IMR-90 (cell line): ENCODE measurements at regions not wholly inside any gene's neighbourhood (a gene's known extent, or its start where the extent isn't known, plus 50 kb on each side); places are given as distances from the start of the nearest gene placed in this dataset.

ENCODE experiments used
- ATAC-seq: fragments of 200-7000 bp; cut with Tn5 transposase; 2 replicates; pipeline ENCODE4 v1.9.1; 2020; ENCODE audit warnings: low read depth, mild to moderate bottlenecking, moderate library complexity
- BruUV-seq: library from RNA; stranded (reverse); fragments of 400-500 nt; replicated peaks from 2 replicates; lab custom pipeline; 2021; lab: Mats Ljungman, UMichigan
- CTCF ChIA-PET: fragments of 300-600 bp; formaldehyde crosslinking; extraction: SDS; loops from one replicate; lab custom pipeline; 2021; ENCODE audit warnings: antibody characterized with exemption; lab: Yijun Ruan, JAX
- POLR2A ChIA-PET: fragments of 300-600 bp; sonication (Branson Sonifier 250); formaldehyde crosslinking; loops from one replicate; lab custom pipeline; 2022; ENCODE audit warnings: antibody characterized with exemption; ENCODE audit not compliant: unreplicated experiment; lab: Charles Lee
- DNase-seq: peaks from one replicate; pipeline ENCODE4 v3.0.0; 2013
- H2AFZ ChIP-seq: replicated peaks from 2 replicates; pipeline ENCODE3; 2013; ENCODE audit warnings: low read length, mild to moderate bottlenecking; ENCODE audit not compliant: poor library complexity
- H2AK5ac ChIP-seq: 2 replicates; pipeline ENCODE4 v1.6.1; 2013; ENCODE audit warnings: low read depth, low read length, inconsistent platforms
- H2AK9ac ChIP-seq: replicated peaks from 2 replicates; pipeline ENCODE3; 2013; ENCODE audit warnings: mild to moderate bottlenecking, low read depth, low read length, moderate library complexity; ENCODE audit not compliant: poor library complexity
- H2BK120ac ChIP-seq: 2 replicates; pipeline ENCODE4 v1.6.1; 2013; ENCODE audit warnings: low read depth, low read length, inconsistent platforms
- H2BK15ac ChIP-seq: 3 replicates; pipeline ENCODE4 v1.6.1; 2013; ENCODE audit warnings: low read depth, low read length, inconsistent platforms
- H2BK20ac ChIP-seq: 2 replicates; pipeline ENCODE4 v1.6.1; 2013; ENCODE audit warnings: low read depth, mild to moderate bottlenecking, inconsistent platforms, low read length, moderate library complexity
- H2BK5ac ChIP-seq: 2 replicates; pipeline ENCODE4 v1.6.1; 2013; ENCODE audit warnings: mild to moderate bottlenecking, low read depth, low read length, inconsistent platforms; ENCODE audit not compliant: poor library complexity, severe bottlenecking
- H3K14ac ChIP-seq: replicated peaks from 2 replicates; pipeline ENCODE4 v1.6.1; 2013; ENCODE audit warnings: low read depth, low read length, inconsistent platforms
- H3K18ac ChIP-seq: 2 replicates; pipeline ENCODE4 v1.6.1; 2013; ENCODE audit warnings: low read depth, low read length, control low read depth
- H3K23ac ChIP-seq: 2 replicates; pipeline ENCODE4 v1.6.1; 2013; ENCODE audit warnings: low read depth, low read length, inconsistent platforms
- H3K27ac ChIP-seq: 2 replicates; pipeline ENCODE4 v1.5.1; 2013; ENCODE audit warnings: mild to moderate bottlenecking, control low read depth, low read length; ENCODE audit not compliant: insufficient read depth
- H3K27me3 ChIP-seq: 2 replicates; pipeline ENCODE4 v1.6.1; 2013; ENCODE audit warnings: low read length; ENCODE audit not compliant: control insufficient read depth, insufficient read depth
- H3K36me3 ChIP-seq: 2 replicates; pipeline ENCODE4 v1.6.1; 2013; ENCODE audit warnings: low read length, mixed read lengths; ENCODE audit not compliant: control insufficient read depth, insufficient read depth
- H3K4ac ChIP-seq: 2 replicates; pipeline ENCODE4 v1.6.1; 2013; ENCODE audit warnings: low read depth, low read length, inconsistent platforms
- H3K4me1 ChIP-seq: 2 replicates; pipeline ENCODE4 v1.6.1; 2013; ENCODE audit warnings: low read length, mixed read lengths; ENCODE audit not compliant: control insufficient read depth, insufficient read depth
- H3K4me2 ChIP-seq: 2 replicates; pipeline ENCODE4 v1.6.1; 2013; ENCODE audit warnings: low read depth, mild to moderate bottlenecking, control low read depth, low read length, moderate library complexity
- H3K4me3 ChIP-seq: 2 replicates; pipeline ENCODE4 v1.5.1; 2013; ENCODE audit warnings: low read depth, mild to moderate bottlenecking, control low read depth, low read length, moderate library complexity; ENCODE audit not compliant: insufficient read depth
- H3K56ac ChIP-seq: 2 replicates; pipeline ENCODE4 v1.6.1; 2013; ENCODE audit warnings: low read length, inconsistent platforms; ENCODE audit not compliant: insufficient read depth; ENCODE audit errors: extremely low read depth
- H3K79me1 ChIP-seq, 2 experiments: 2 replicates each; pipeline ENCODE4 v1.6.1; 2013; ENCODE audit warnings: low read length in 2 of 2, inconsistent platforms in 1 of 2, low read depth in 1 of 2
- H3K9ac ChIP-seq: 2 replicates; pipeline ENCODE4 v1.6.1; 2013; ENCODE audit warnings: low read depth, low read length, control low read depth
- H3K9me1 ChIP-seq: 2 replicates; pipeline ENCODE4 v1.6.1; 2013; ENCODE audit warnings: low read length, inconsistent platforms; ENCODE audit not compliant: insufficient read depth
- H3K9me3 ChIP-seq: 2 replicates; pipeline ENCODE4 v1.6.1; 2013; ENCODE audit warnings: low read length; ENCODE audit not compliant: control insufficient read depth, insufficient read depth
- H4K20me1 ChIP-seq: 2 replicates; pipeline ENCODE4 v1.6.1; 2013; ENCODE audit warnings: low read length, inconsistent platforms; ENCODE audit not compliant: insufficient read depth
- H4K5ac ChIP-seq: 2 replicates; pipeline ENCODE4 v1.6.1; 2013; ENCODE audit warnings: mild to moderate bottlenecking, low read depth, low read length, control low read depth
- H4K8ac ChIP-seq, 2 experiments: 2 replicates each; pipeline ENCODE4 v1.6.1; 2013; ENCODE audit warnings: low read depth in 2 of 2, low read length in 2 of 2, control low read depth in 1 of 2, inconsistent platforms in 1 of 2
- H4K91ac ChIP-seq: 2 replicates; pipeline ENCODE4 v1.6.1; 2013; ENCODE audit warnings: low read depth, low read length, inconsistent platforms; ENCODE audit not compliant: insufficient read depth
- FOS ChIP-seq: fragments of 150-350 bp; IDR thresholded peaks from 2 replicates; pipeline ENCODE4 v1.6.1; 2016; ENCODE audit warnings: low read depth, low read length
- MAFK ChIP-seq: IDR thresholded peaks from 2 replicates; pipeline ENCODE4 v1.6.1; 2012; ENCODE audit warnings: low read depth, low read length, improper control_type of control experiment
- MXI1 ChIP-seq: IDR thresholded peaks from 2 replicates; pipeline ENCODE4 v1.6.1; 2012; ENCODE audit warnings: low read depth, mild to moderate bottlenecking, low read length, moderate library complexity, borderline replicate concordance
- NFE2L2 ChIP-seq: fragments of 150-350 bp; IDR thresholded peaks from 2 replicates; pipeline ENCODE4 v1.6.1; 2016; ENCODE audit warnings: low read depth, mild to moderate bottlenecking, low read length
- WGBS, 2 experiments: methylation state at CpG; one replicate each; pipeline versions ENCODE4 v1.1.5 to v1.1.7; 2013; ENCODE audit warnings: missing lambda C conversion rate in 2 of 2; ENCODE audit not compliant: insufficient read length in 1 of 2; ENCODE audit errors: extremely low coverage in 2 of 2; 5-methylcytosine and 5-hydroxymethylcytosine counted together
- dilution Hi-C: fragments of 300-500 bp; cut with HindIII; formaldehyde crosslinking; loops from one replicate; pipeline ENCODE4 v1.14.3; 2018; ENCODE audit warnings: low sequenced_read_pairs; ENCODE audit not compliant: unreplicated experiment
- in situ Hi-C: fragments of 300-500 bp; cut with MboI; formaldehyde crosslinking; loops from 3 replicates; pipeline ENCODE4 v1.14.3; 2019; ENCODE audit warnings: low sequenced_read_pairs, inconsistent platforms, mixed read lengths
- intact Hi-C: fragments of 100-400 bp; cut with micrococcal nuclease; formaldehyde crosslinking; loops from 2 replicates; pipeline ENCODE4 v1.10.0; 2022
- TF ChIP-seq, protein P1 (sequence below): fragments of 150-350 bp; IDR thresholded peaks from 2 replicates; pipeline ENCODE4 v1.6.1; 2017; ENCODE audit warnings: mild to moderate bottlenecking, antibody characterized with exemption, low read length, low read depth

GRCh38 chr2:225276207-225276606 lies 123.3 kb upstream of the NYAP2 start:
- Histone ChIP-seq H3K36me3 (no peaks in the 10 kb centered on the region), H4K20me1 (no peaks in the 10 kb centered on the region), H3K79me1 (no peaks in the 10 kb centered on the region), H3K23ac (no peak overlapping the region), H3K9ac (no peak overlapping the region), H3K56ac (no peak overlapping the region), H3K4me2 (no peak overlapping the region), H3K4me3 (no peak overlapping the region), H3K27ac (no peak overlapping the region), H3K4ac (no peak overlapping the region), H3K9me3 (0 out of 2 replicates have a peak, but pooled peaks cover 2% of the 10 kb centered on the region), H3K9me1 (no peaks in the 10 kb centered on the region), H2BK5ac (no peak overlapping the region), H2BK120ac (no peak overlapping the region), H2AK9ac (no peak overlapping the region), H4K91ac (no peak overlapping the region), H4K8ac (no peak overlapping the region), H3K18ac (no peak overlapping the region), H2AK5ac (no peak overlapping the region), H2AFZ (no peak overlapping the region), H2BK15ac (no peak overlapping the region), H2BK20ac (no peak overlapping the region), H3K4me1 (0 out of 2 replicates have a peak, but pooled peaks cover 2% of the 10 kb centered on the region), H4K5ac (no peak overlapping the region), H3K27me3 (peaks cover 6% of the 10 kb centered on the region), H3K14ac (no peak overlapping the region)
- in situ Hi-C loops, result no loop called here
- WGBS, 2 experiments, result no CpG with 5 or more reads among the region's 3 CpGs
- ATAC-seq (no peak), DNase-seq (no peak)
- no TSS peak for BruUV-seq
- TF ChIP-seq NFE2L2 (no peak), MAFK (no peak), FOS (no peak), MXI1 (no peak)
- TF ChIP-seq, protein P1, sequence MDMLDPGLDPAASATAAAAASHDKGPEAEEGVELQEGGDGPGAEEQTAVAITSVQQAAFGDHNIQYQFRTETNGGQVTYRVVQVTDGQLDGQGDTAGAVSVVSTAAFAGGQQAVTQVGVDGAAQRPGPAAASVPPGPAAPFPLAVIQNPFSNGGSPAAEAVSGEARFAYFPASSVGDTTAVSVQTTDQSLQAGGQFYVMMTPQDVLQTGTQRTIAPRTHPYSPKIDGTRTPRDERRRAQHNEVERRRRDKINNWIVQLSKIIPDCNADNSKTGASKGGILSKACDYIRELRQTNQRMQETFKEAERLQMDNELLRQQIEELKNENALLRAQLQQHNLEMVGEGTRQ, result no peak
- POLR2A ChIA-PET, result no interaction called here
- intact Hi-C loops, result no loop called here
- CTCF ChIA-PET, result no interaction called here
- dilution Hi-C loops, result no loop called here
